ENCODE measurements at regions not wholly inside any gene's neighbourhood (a gene's known extent, or its start where the extent isn't known, plus 50 kb on each side); places are given as distances from the start of the nearest gene placed in this dataset.

DNA sequence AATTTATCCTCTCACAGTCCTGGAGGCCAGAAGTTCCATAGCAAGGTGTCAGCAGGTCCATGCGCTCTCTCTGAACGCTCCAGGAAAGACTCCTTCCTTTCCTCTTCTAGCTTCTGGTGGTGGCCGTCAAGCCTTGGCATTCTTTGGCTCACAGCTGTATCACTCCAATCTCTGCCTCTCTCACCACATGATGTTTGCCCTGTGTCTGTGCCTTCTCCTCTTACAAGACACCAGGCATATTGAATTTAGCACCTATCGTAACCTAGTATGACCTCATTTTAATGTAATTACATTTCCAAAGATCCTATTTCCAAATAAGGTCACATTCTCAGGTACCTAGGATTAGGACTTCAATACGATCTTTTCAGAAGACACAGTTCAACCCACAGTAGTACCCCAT lies 428.5 kb downstream of the CD83 start:
- Histone ChIP-seq H3K36me3 (no peaks in the 10 kb centered on the region), H3K4me3 (no peak overlapping the region), H3K27ac (no peak overlapping the region), H3K4me1 (no peaks in the 10 kb centered on the region), H3K9me3 (no peaks in the 10 kb centered on the region), H3K27me3 (no peaks in the 10 kb centered on the region)
- TF ChIP-seq POLR2AphosphoS5 (IDR thresholded peaks at IDR 0.05) = no peak
- TF ChIP-seq, protein P1, sequence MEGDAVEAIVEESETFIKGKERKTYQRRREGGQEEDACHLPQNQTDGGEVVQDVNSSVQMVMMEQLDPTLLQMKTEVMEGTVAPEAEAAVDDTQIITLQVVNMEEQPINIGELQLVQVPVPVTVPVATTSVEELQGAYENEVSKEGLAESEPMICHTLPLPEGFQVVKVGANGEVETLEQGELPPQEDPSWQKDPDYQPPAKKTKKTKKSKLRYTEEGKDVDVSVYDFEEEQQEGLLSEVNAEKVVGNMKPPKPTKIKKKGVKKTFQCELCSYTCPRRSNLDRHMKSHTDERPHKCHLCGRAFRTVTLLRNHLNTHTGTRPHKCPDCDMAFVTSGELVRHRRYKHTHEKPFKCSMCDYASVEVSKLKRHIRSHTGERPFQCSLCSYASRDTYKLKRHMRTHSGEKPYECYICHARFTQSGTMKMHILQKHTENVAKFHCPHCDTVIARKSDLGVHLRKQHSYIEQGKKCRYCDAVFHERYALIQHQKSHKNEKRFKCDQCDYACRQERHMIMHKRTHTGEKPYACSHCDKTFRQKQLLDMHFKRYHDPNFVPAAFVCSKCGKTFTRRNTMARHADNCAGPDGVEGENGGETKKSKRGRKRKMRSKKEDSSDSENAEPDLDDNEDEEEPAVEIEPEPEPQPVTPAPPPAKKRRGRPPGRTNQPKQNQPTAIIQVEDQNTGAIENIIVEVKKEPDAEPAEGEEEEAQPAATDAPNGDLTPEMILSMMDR (IDR thresholded peaks at IDR 0.05) = no peak
- TF ChIP-seq POLR2A (IDR thresholded peaks at IDR 0.05) = no peak
- TF ChIP-seq EP300 (IDR thresholded peaks at IDR 0.05) = no peak
- WGBS, 5 donors = 93 to 97% (median 94%) methylated on average over 5 of the region's 5 CpGs
- intact Hi-C loops (cut with DNase I; ENCODE audit: low total_unique reads) = no loop called here
- no peak for DNase-seq

DNA sequence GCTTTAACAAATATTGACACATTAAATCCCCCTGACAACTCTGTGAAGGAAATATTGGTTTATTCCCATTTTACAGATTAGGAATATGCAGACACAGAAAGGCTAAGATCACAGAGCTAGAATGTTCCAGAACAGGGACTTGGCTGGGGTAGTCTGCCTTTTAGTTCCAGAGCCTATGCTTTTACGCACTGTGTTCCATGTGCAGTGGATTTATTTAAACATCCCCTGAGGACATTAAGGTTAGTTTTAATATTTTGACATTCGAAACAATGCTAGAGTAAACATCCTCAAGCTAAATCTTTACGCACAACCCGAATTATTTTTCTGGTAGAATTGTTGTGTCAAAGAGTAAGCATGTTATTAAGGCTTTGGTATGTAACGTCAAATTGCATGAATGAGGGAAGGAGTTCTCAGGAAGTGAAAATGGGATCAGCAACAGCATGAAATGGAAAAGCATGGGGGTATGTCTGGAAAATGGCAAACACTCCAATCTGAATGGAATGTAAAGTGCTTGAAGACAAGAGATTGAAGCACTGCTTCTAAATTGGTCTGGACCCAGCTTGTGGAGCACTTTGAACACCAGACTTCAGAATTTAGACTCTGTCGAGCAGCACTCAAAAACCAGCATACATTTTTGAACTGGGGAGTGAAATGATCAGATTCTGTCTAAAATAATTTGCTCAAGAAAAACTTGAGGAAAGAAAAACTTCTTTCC lies 429.9 kb downstream of the CD83 start:
- intact Hi-C loops (cut with DNase I; ENCODE audit: low total_unique reads) = no loop called here
- no peaks in the 10 kb centered on the region for H3K36me3 ChIP-seq
- H3K9me3 ChIP-seq = no peaks in the 10 kb centered on the region
- 77 to 85% (median 83%) methylated on average over 6 of the region's 6 CpGs for WGBS, 5 donors
- H3K27me3 ChIP-seq = no peaks in the 10 kb centered on the region
- no peaks in the 10 kb centered on the region for H3K4me1 ChIP-seq
- DNase-seq = no peak
- no peak for TF ChIP-seq EP300 (IDR thresholded peaks at IDR 0.05)
- TF ChIP-seq, protein P1 (IDR thresholded peaks at IDR 0.05) = no peak
- no peak for TF ChIP-seq POLR2AphosphoS5 (IDR thresholded peaks at IDR 0.05)
- TF ChIP-seq POLR2A (IDR thresholded peaks at IDR 0.05) = no peak
- no peak overlapping the region for H3K27ac ChIP-seq
- no peak overlapping the region for H3K4me3 ChIP-seq

- H3K4me1 ChIP-seq = no peaks in the 10 kb centered on the region
- peak in 1 of 2 donors; percentile 54 for DNase-seq
- no peaks in the 10 kb centered on the region for H3K9me3 ChIP-seq
- WGBS, 5 donors = 45 to 51% (median 50%) methylated on average over 6 of the region's 6 CpGs
- H3K36me3 ChIP-seq = no peaks in the 10 kb centered on the region
- no peak overlapping the region for H3K4me3 ChIP-seq
- H3K27ac ChIP-seq = no peak overlapping the region
- TF ChIP-seq POLR2AphosphoS5 (IDR thresholded peaks at IDR 0.05) = no peak
- TF ChIP-seq, protein P1 (IDR thresholded peaks at IDR 0.05) = no peak
- no peak for TF ChIP-seq EP300 (IDR thresholded peaks at IDR 0.05)
- TF ChIP-seq POLR2A (IDR thresholded peaks at IDR 0.05) = no peak
- intact Hi-C loops (cut with DNase I; ENCODE audit: low total_unique reads) = no loop called here
- no peaks in the 10 kb centered on the region for H3K27me3 ChIP-seq
These were observed 431.8 kb downstream of the CD83 start for GRCh38 chr6:14549304-14549770.

DNA sequence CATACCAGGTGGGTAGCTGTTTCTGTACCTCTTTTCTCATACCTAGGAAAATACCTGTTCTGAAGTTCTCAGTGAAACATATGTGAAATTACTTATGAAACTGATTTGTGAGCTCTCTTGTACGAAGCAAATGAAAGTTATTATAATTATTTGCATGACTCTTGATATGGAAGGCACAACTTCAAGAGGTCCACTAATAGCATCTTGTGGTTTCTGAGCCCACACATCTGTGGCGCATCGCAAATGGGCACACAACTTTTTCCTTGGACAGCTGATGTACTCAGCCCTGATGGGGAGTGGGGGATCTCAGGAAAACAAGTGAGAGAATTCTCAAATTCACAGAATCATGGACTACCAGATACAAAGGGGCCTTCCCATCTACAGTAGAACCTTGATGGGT lies 432.3 kb downstream of the CD83 start:
- DNase-seq = no peak
- intact Hi-C loops (cut with DNase I; ENCODE audit: low total_unique reads) = no loop called here
- TF ChIP-seq EP300 (IDR thresholded peaks at IDR 0.05) (no peak), POLR2A (IDR thresholded peaks at IDR 0.05) (no peak), POLR2AphosphoS5 (IDR thresholded peaks at IDR 0.05) (no peak)
- TF ChIP-seq, protein P1 (IDR thresholded peaks at IDR 0.05) = no peak
- no peaks in the 10 kb centered on the region for H3K27me3 ChIP-seq
- no peaks in the 10 kb centered on the region for H3K4me1 ChIP-seq
- no peaks in the 10 kb centered on the region for H3K9me3 ChIP-seq
- no peak overlapping the region for H3K27ac ChIP-seq
- H3K36me3 ChIP-seq = no peaks in the 10 kb centered on the region
- no peak overlapping the region for H3K4me3 ChIP-seq
- WGBS, 5 donors = 90 to 97% (median 95%) methylated on average over 3 of the region's 3 CpGs
